Right lobe of liver (tissue), 4 donors: ENCODE measurements at regions not wholly inside any gene's neighbourhood (a gene's known extent, or its start where the extent isn't known, plus 50 kb on each side); places are given as distances from the start of the nearest gene placed in this dataset.

Experiments used
- CTCF ChIP-seq, 4 donors: fragments of 200-600 bp in 3 of 4; fragments of 450-650 bp in 1 of 4; IDR thresholded peaks; one replicate each; pipeline versions ENCODE4 v1.5.1 to v1.8.0; 2016 to 2022; ENCODE audit warnings: antibody characterized with exemption in 4 of 4, mild to moderate bottlenecking in 2 of 4
- POLR2A ChIP-seq: fragments of 450-650 bp; IDR thresholded peaks from one replicate; pipeline ENCODE4 v1.6.1; 2017; ENCODE audit warnings: antibody characterized with exemption, mild to moderate bottlenecking
- donor health status: DM: no; HTN: no; CAD: no.
- donor health status: DM: no; HTN: no; CAD: no.
- donor health status: DM: no; HTN: yes; CAD: no.

- TF ChIP-seq CTCF (IDR thresholded peaks at IDR 0.05), result no peak
- TF ChIP-seq POLR2A, result no peak
Observed at GRCh38 chr15:61582092-61582491, 353.0 kb upstream of the RORA start.
